ENCODE measurements at regions not wholly inside any gene's neighbourhood (a gene's known extent, or its start where the extent isn't known, plus 50 kb on each side); places are given as distances from the start of the nearest gene placed in this dataset.
"Not testable (repeated sequence)": the region's sequence is repeated elsewhere in the genome, so short reads cannot be mapped to it uniquely, and the experiment has no call there.

DNA sequence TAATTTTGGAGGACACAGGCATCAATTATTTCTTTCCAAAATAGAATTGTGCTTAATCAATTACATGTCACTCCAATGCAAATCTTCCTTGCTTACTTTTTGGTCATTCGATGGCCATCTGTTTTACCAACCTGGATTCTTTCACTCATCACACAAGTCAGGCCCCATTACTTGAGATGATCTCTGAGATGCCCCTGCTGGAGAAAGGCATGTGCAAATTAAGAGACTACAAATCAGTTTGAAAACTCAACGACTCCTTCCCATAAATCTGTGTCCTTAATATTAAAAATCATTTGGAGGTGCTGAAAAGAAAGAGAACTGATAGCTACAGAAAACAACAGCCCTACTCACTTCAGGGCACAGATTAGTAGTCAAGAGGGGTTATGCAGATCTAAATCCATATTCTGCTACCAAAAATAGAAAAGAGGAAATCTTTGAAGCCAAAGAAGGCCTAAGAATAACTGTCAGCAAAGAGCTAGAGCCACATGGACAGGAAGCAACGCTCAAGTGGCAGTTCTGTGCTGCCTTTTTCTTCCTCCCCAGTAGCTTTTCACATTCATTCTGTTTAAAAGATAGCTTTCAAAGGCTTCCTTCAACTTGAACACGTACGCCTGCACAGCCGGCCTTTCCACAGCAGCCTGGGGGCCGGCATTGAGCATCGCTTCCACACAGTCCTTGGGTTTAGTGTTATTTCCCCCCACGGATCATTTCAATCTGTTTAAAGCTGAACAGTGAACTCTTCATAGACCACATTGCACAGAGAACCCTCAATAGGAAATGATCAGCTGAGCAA is 79.3 kb upstream of the MAP3K1 start:
- ATAC-seq (no peak), DNase-seq (no peak)
- intact Hi-C loops (cut with DNase I) = no loop called here

GRCh38 chr5:56734091-56734694 is 81.2 kb upstream of the MAP3K1 start:
- DNase-seq = no peak
- no peak overlapping the region for H3K27ac ChIP-seq
- no peak overlapping the region for H3K4me3 ChIP-seq
- H3K36me3 ChIP-seq = no peaks in the 10 kb centered on the region
- peaks cover 27% of the 10 kb centered on the region for H3K4me1 ChIP-seq
- no peaks in the 10 kb centered on the region for H3K9me3 ChIP-seq
- TF ChIP-seq, protein P1, sequence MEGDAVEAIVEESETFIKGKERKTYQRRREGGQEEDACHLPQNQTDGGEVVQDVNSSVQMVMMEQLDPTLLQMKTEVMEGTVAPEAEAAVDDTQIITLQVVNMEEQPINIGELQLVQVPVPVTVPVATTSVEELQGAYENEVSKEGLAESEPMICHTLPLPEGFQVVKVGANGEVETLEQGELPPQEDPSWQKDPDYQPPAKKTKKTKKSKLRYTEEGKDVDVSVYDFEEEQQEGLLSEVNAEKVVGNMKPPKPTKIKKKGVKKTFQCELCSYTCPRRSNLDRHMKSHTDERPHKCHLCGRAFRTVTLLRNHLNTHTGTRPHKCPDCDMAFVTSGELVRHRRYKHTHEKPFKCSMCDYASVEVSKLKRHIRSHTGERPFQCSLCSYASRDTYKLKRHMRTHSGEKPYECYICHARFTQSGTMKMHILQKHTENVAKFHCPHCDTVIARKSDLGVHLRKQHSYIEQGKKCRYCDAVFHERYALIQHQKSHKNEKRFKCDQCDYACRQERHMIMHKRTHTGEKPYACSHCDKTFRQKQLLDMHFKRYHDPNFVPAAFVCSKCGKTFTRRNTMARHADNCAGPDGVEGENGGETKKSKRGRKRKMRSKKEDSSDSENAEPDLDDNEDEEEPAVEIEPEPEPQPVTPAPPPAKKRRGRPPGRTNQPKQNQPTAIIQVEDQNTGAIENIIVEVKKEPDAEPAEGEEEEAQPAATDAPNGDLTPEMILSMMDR (IDR thresholded peaks at IDR 0.05) = no peak
- no peak for ATAC-seq
- intact Hi-C loops (cut with DNase I) = no loop called here
- H3K27me3 ChIP-seq = no peaks in the 10 kb centered on the region

More for the DNA sequence above, 79.3 kb upstream of the MAP3K1 start:
- no peaks in the 10 kb centered on the region for H3K9me3 ChIP-seq
- no peaks in the 10 kb centered on the region for H3K36me3 ChIP-seq
- peaks cover 27% of the 10 kb centered on the region for H3K4me1 ChIP-seq
- no peaks in the 10 kb centered on the region for H3K27me3 ChIP-seq
- TF ChIP-seq, protein P1 (IDR thresholded peaks at IDR 0.05) = no peak
- no peak overlapping the region for H3K4me3 ChIP-seq
- peak overlapping the region; percentile 60 for H3K27ac ChIP-seq

- ATAC-seq (no peak), DNase-seq (no peak)
- Histone ChIP-seq H3K4me3 (no peak overlapping the region), H3K4me1 (peaks cover 27% of the 10 kb centered on the region), H3K27me3 (no peaks in the 10 kb centered on the region), H3K36me3 (no peaks in the 10 kb centered on the region), H3K9me3 (no peaks in the 10 kb centered on the region), H3K27ac (no peak overlapping the region)
- intact Hi-C loops (cut with DNase I) = no loop called here
- TF ChIP-seq, protein P1 (IDR thresholded peaks at IDR 0.05) = no peak
Observed at GRCh38 chr5:56733580-56733979, 81.8 kb upstream of the MAP3K1 start.

DNA sequence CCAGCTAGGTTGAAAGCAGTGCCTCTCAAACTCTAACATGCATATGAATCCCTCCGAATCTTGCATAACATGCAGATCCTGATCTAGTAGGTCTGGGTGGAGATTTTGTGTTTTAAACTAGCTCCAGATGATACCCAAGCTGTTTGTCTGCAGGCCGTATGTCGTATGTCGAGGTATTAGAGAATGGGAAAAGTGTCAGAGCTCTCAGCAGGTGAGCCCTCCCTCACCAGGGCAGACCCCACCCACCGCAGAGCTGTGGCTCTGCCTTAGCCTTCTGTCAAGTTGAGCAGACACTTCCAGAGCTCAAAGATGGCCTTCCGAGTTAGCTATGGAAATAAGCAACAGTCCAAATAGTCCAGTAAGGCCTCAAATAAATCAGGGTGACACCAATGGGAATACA is 83.2 kb upstream of the MAP3K1 start:
- DNase-seq (no peak), ATAC-seq (no peak)
- no peaks in the 10 kb centered on the region for H3K36me3 ChIP-seq
- TF ChIP-seq, protein P1 (IDR thresholded peaks at IDR 0.05) = no peak
- H3K4me3 ChIP-seq = no peak overlapping the region
- peaks cover 24% of the 10 kb centered on the region for H3K4me1 ChIP-seq
- no peaks in the 10 kb centered on the region for H3K9me3 ChIP-seq
- no peak overlapping the region for H3K27ac ChIP-seq
- H3K27me3 ChIP-seq = no peaks in the 10 kb centered on the region
- intact Hi-C loops (cut with DNase I) = no loop called here

- DNase-seq; H3K4me3 ChIP-seq; ATAC-seq; H3K36me3 ChIP-seq; intact Hi-C loops (cut with DNase I); H3K27me3 ChIP-seq; H3K9me3 ChIP-seq; H3K27ac ChIP-seq: not testable (repeated sequence)
- H3K4me1 ChIP-seq = peaks cover 18% of the 10 kb centered on the region
Observed at GRCh38 chr5:56731473-56731872, 83.9 kb upstream of the MAP3K1 start.

- Histone ChIP-seq H3K27me3 (no peaks in the 10 kb centered on the region), H3K4me3 (no peak overlapping the region), H3K36me3 (no peaks in the 10 kb centered on the region), H3K4me1 (peaks cover 5% of the 10 kb centered on the region), H3K9me3 (no peaks in the 10 kb centered on the region), H3K27ac (no peak overlapping the region)
- intact Hi-C loops (cut with DNase I) = no loop called here
- TF ChIP-seq, protein P1 (IDR thresholded peaks at IDR 0.05) = no peak
- ATAC-seq (no peak), DNase-seq (no peak)
Observed at GRCh38 chr5:56729488-56729887, 85.9 kb upstream of the MAP3K1 start.

Data from upper lobe of right lung (tissue), 1 donor.